Prostate gland (tissue), 2 donors: ENCODE measurements at regions not wholly inside any gene's neighbourhood (a gene's known extent, or its start where the extent isn't known, plus 50 kb on each side); places are given as distances from the start of the nearest gene placed in this dataset.

Experiments used
- DNase-seq: peaks from one replicate; pipeline ENCODE4 v3.0.0-alpha.2; 2019; ENCODE audit warnings: low spot score
- H3K27ac ChIP-seq, 2 donors: fragments of 200-600 bp; sonication (generic); 2 replicates each; pipeline ENCODE4 v1.5.1; 2017 to 2019
- H3K27me3 ChIP-seq: fragments of 200-600 bp; sonication (generic); replicated peaks from 2 replicates; pipeline ENCODE4 v1.5.1; 2019; ENCODE audit not compliant: insufficient read depth
- H3K36me3 ChIP-seq, 2 donors: fragments of 200-600 bp; sonication (generic); 1 replicate in 1 of 2; 2 replicates in 1 of 2; pipeline versions ENCODE4 v1.5.1 to v1.8.1; 2017 to 2019
- H3K4me1 ChIP-seq: fragments of 200-600 bp; sonication (generic); replicated peaks from 2 replicates; pipeline ENCODE4 v1.5.1; 2019
- H3K4me3 ChIP-seq, 2 donors: fragments of 200-600 bp; sonication (generic); 2 replicates each; pipeline ENCODE4 v1.5.1; 2017 to 2019
- H3K9me3 ChIP-seq: fragments of 200-600 bp; sonication (generic); 2 replicates; pipeline ENCODE4 v1.5.1; 2017
- CTCF ChIP-seq, 4 experiments: fragments of 200-600 bp in 2 of 4; fragments of 450-650 bp in 2 of 4; sonication (generic) in 2 of 4; IDR thresholded peaks; 1 replicate in 3 of 4; 2 replicates in 1 of 4; pipeline ENCODE4 v1.5.1; 2016 to 2019; ENCODE audit warnings: antibody characterized with exemption in 4 of 4, mild to moderate bottlenecking in 2 of 4, moderate library complexity in 2 of 4
- POLR2A ChIP-seq: fragments of 450-650 bp; IDR thresholded peaks from one replicate; pipeline ENCODE4 v1.6.1; 2016; ENCODE audit warnings: antibody characterized with exemption, mild to moderate bottlenecking
- POLR2AphosphoS5 ChIP-seq: sonication (generic); formaldehyde crosslinking; IDR thresholded peaks from one replicate; pipeline ENCODE4 v1.6.1; 2017; ENCODE audit warnings: antibody characterized with exemption
- WGBS: methylation state at CpG from one replicate; pipeline ENCODE4 v1.1.5; 2018; 5-methylcytosine and 5-hydroxymethylcytosine counted together
- intact Hi-C: fragments of 100-400 bp; cut with DNase I; formaldehyde crosslinking; loops from one replicate; pipeline ENCODE4 v1.14.2; 2022

- H3K27ac ChIP-seq: no peak overlapping the region
- H3K36me3 ChIP-seq: no peaks in the 10 kb centered on the region
- intact Hi-C loops: no loop called here
- H3K4me1 ChIP-seq: no peaks in the 10 kb centered on the region
- no peak overlapping the region for H3K4me3 ChIP-seq
- TF ChIP-seq POLR2AphosphoS5 (no peak), POLR2A (no peak), CTCF (IDR thresholded peaks at IDR 0.05) (no peak)
- DNase-seq: no peak
- H3K9me3 ChIP-seq: no peaks in the 10 kb centered on the region
- WGBS: 72% methylated on average over 5 of the region's 5 CpGs
- no peaks in the 10 kb centered on the region for H3K27me3 ChIP-seq
Measured at GRCh38 chr2:156748221-156748620, 312.0 kb downstream of the GPD2 start.

- Histone ChIP-seq H3K27ac (no peak overlapping the region), H3K9me3 (no peaks in the 10 kb centered on the region), H3K36me3 (no peaks in the 10 kb centered on the region), H3K4me1 (no peaks in the 10 kb centered on the region), H3K27me3 (no peaks in the 10 kb centered on the region), H3K4me3 (no peak overlapping the region)
- 72% methylated on average over 2 of the region's 2 CpGs for WGBS
- no peak for TF ChIP-seq CTCF (IDR thresholded peaks at IDR 0.05)
- no peak for TF ChIP-seq POLR2AphosphoS5
- no peak for TF ChIP-seq POLR2A
- DNase-seq: no peak
- intact Hi-C loops: no loop called here
Measured at GRCh38 chr2:156752042-156752441, 315.9 kb downstream of the GPD2 start.

DNA sequence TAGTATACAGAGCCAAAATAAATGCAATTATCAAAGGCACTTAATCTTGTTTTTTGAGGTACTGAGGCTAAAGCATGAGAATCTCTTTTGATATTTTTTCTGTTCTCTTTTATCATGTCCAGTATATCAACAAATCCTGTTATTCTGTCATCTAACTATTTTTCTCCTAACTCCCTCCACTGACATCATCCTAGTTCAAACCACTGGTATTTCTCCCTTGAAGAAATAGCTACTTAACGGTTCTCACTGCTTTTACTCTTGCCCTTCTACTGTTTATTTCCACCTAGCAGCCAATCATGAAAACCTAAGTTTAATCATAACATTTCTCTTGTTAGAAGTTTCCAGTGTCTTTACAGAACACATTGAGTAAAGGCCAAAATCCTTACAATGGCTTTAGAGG lies 317.6 kb downstream of the GPD2 start:
- TF ChIP-seq POLR2A: no peak
- no peak for TF ChIP-seq POLR2AphosphoS5
- TF ChIP-seq CTCF (IDR thresholded peaks at IDR 0.05): no peak
- Histone ChIP-seq H3K9me3 (no peaks in the 10 kb centered on the region), H3K27ac (no peak overlapping the region), H3K4me1 (no peaks in the 10 kb centered on the region), H3K27me3 (no peaks in the 10 kb centered on the region), H3K4me3 (no peak overlapping the region), H3K36me3 (no peaks in the 10 kb centered on the region)
- intact Hi-C loops: no loop called here
- DNase-seq: no peak
- WGBS: 33% methylated on average over 1 of the region's 1 CpG

GRCh38 chr2:156756516-156756915 lies 320.3 kb downstream of the GPD2 start:
- Histone ChIP-seq H3K27me3 (no peaks in the 10 kb centered on the region), H3K27ac (no peak overlapping the region), H3K4me3 (no peak overlapping the region), H3K4me1 (no peaks in the 10 kb centered on the region), H3K36me3 (no peaks in the 10 kb centered on the region), H3K9me3 (no peaks in the 10 kb centered on the region)
- no peak for TF ChIP-seq POLR2A
- no peak for DNase-seq
- intact Hi-C loops: no loop called here

- 58% methylated on average over 2 of the region's 2 CpGs for WGBS
- Histone ChIP-seq H3K36me3 (no peaks in the 10 kb centered on the region), H3K4me1 (no peaks in the 10 kb centered on the region), H3K4me3 (no peak overlapping the region), H3K27me3 (no peaks in the 10 kb centered on the region), H3K9me3 (no peaks in the 10 kb centered on the region), H3K27ac (no peak overlapping the region)
- no peak for DNase-seq
- no peak for TF ChIP-seq POLR2A
- no peak for TF ChIP-seq POLR2AphosphoS5
- no peak for TF ChIP-seq CTCF (IDR thresholded peaks at IDR 0.05)
- intact Hi-C loops: no loop called here
Measured at GRCh38 chr2:156763174-156763573, 327.0 kb downstream of the GPD2 start.
